HG02798 (cell line): ENCODE measurements at regions not wholly inside any gene's neighbourhood (a gene's known extent, or its start where the extent isn't known, plus 50 kb on each side); places are given as distances from the start of the nearest gene placed in this dataset.

ENCODE experiments used
- ATAC-seq: cut with Tn5 transposase; IDR thresholded peaks from one replicate; pipeline ENCODE4 v1.9.1; 2021; ENCODE audit warnings: mild to moderate bottlenecking; ENCODE audit not compliant: unreplicated experiment, poor library complexity

GRCh38 chr10:31647861-31648260 is 280.8 kb downstream of the ARHGAP12 start:
- no peak for ATAC-seq

- ATAC-seq, result no peak
Measured at GRCh38 chr10:31646519-31646918, 282.1 kb downstream of the ARHGAP12 start.

DNA sequence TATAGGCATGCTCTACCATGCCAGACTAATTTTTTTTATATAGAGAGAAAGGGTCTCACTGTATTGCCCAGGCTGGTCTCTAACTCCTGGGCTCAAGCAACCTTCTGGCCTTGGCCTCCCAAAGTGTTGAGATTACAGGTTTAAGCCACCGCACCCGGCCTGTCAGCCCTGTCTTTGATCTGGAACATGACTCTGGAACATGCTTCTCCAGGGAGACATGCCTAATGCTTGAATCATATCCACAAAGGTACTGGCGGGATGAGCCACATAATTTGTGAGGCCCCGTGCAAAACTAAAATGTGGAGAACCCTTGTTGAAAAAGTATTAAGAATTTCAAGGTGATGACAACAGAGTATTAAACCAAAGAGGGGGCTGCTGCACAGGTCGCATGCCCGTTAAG is 282.8 kb downstream of the ARHGAP12 start:
- ATAC-seq, result no peak

DNA sequence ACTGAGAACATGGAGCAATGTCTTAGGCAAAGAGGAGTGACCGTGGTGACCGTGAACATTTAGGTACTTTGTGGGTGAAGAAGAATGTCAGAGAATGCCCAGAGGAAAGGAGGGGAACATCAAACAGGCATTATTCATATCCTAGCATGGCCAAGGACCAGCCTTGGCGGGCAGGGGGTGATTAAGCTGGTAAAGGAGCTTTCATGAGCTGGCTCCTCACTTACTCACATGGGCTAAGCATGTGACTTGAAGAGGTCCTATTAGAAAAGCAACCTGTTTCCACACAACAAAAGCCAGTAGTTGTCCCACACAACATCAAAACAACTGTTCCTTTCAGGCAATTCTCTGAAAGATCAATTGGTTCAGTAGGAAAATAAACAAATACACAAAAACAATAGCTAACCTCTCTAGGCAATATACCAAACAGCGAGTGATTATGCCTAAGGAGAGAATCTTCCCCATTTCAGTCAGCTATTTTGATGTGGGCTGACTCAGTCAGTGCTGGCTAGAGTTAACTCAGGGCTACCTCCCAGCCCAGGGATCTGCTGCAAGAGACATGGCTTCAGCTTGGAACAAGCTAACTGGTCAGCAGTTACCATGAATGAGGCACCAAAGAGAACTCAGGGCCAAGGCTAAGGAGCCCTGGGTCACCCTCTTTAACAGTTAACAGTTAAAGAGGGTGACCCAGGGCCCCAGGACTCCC is 283.5 kb downstream of the ARHGAP12 start:
- ATAC-seq, result no peak

GRCh38 chr10:31642281-31642680 is 286.4 kb downstream of the ARHGAP12 start:
- ATAC-seq, result no peak

- no peak for ATAC-seq
Measured at GRCh38 chr10:31635415-31636065, 293.1 kb downstream of the ARHGAP12 start.

DNA sequence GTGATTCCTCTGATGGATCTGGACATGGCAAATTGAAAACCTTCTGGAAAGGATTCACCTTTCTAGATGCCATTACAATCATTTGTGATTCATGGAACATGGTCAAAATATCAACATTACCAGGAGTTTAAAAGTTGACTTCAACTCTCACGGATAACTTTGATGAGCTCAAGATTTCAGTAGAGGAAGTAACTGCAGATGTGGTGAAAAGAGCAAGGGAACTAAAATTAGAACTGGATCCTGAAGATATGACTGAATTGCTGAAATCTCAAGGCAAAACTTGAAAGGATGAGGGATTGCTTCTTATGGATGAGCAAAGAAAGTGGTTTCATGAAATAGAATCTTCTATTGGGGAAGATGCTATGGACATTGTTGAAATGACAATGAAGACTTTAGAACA is 293.6 kb downstream of the ARHGAP12 start:
- ATAC-seq, result no peak

DNA sequence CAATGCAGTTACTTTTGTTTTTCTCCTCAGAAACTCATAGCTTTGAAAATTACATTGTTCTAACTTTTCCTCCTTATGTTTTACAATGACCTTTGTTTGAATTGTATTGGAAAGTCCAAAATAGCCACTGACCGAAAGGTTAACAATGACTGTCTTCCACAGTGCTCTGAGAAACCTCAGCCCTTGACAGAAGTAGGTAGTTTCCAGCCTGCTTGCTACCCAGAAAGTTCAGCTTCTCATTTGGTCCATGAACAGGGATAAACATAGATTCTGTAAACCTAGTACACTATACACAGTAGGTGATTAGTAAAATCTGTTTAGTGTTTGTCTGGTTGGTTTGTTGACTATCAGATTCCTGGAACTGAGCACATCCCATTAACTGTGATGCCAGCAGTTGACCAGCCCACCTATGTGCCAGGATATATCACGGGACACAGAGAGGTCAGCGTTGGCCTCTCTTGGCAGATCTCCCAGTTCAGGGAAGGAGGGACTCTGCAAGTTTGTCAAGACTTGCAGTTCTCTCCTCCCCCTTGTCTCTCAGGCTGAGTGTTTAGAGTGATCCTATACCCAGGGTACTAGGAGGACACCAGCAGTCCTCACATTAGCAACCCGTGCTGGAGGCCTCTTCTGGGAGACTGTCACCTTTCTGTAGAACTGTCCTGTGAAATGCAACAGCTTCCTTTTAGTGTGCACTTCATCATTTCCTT is 297.6 kb downstream of the ARHGAP12 start:
- peak; percentile 49 for ATAC-seq

GRCh38 chr10:31625566-31625965 is 303.1 kb downstream of the ARHGAP12 start:
- no peak for ATAC-seq

GRCh38 chr10:31624611-31625010 is 304.0 kb downstream of the ARHGAP12 start:
- ATAC-seq, result no peak

- ATAC-seq, result no peak
Measured at GRCh38 chr10:31623947-31624346, 304.7 kb downstream of the ARHGAP12 start.

GRCh38 chr10:31623466-31623865 is 304.4 kb downstream of the ZEB1 start:
- ATAC-seq, result no peak

DNA sequence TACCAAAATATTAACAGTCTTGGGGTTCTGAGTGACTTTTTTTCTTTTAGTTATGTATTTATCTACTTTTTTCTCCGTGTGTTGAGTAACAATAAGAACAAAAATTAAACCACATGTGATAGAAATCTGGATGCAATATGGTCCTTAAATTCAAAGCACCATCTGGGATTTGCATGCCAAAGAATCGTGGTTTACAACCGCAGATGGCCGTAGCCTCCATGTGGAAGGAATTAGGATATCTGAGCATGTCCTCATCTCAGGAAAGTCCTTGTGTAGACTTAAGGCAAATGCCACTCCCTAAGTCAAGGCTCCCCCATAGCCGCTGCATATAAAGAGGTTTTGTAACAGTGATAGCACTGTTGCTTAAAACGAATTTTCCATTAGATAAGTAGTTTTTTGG is 304.0 kb downstream of the ZEB1 start:
- ATAC-seq, result no peak

DNA sequence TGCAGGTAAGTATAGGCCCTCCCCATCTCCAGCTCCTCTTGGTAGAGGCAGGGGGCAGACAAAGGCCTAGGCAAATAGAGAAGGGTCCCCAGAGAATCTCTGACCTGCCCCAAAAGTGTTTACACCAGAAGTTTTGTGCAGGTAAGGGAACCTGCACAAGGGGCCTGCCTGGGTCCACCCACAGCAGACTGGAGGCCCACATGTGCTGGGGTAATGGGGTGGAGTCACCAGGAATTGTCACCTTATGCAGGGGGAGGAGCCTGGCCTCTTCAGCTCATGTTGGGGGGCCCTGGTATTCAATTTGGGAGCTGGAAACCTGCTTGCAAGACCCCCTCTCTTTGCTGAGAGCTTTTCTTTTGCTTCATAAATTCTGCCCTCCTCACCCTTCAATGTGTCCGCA is 302.7 kb downstream of the ZEB1 start:
- no peak for ATAC-seq

DNA sequence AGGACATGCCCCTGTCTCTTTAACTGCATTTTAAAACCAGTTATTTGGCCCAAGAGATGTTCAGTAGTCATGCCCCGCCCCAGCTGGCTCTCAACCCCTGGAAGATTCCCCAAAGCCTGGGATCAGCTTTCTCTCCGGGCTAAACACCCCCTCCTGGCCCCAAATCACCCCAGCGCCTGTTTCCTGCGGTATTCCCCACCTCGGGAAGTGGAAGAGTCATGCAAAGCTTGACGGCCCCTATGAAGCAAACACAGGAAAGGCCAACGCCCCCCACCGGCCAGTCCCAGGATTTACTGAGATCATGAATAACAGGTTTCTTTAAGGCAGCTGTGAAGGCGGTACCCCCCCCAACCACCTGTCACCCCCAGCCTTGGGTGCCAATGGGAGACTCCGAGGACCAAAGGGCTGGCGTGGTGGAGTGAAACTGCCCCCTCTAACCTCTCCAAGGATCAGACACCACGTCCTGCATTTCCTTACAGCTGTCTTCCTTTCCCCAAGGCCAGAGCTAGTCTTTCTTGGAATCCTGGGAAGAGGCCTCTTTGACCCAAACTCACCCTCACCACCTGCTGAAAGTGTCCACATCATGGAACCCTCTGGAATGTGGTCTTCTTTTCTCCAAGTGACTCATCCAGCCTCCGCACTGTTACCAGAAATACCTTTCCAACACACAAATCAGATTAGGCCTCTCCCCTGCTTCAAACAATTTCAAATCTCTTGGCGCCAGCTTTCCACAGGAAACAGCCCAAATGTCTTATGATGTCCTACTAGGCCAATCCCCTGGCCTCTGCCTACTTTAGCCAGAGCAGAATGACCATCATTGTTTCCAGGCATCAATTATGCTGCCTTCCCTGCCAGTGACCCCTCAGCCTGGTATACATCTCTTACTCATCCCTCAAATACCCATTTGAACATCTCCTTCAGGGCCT is 301.5 kb downstream of the ZEB1 start:
- ATAC-seq, result no peak

DNA sequence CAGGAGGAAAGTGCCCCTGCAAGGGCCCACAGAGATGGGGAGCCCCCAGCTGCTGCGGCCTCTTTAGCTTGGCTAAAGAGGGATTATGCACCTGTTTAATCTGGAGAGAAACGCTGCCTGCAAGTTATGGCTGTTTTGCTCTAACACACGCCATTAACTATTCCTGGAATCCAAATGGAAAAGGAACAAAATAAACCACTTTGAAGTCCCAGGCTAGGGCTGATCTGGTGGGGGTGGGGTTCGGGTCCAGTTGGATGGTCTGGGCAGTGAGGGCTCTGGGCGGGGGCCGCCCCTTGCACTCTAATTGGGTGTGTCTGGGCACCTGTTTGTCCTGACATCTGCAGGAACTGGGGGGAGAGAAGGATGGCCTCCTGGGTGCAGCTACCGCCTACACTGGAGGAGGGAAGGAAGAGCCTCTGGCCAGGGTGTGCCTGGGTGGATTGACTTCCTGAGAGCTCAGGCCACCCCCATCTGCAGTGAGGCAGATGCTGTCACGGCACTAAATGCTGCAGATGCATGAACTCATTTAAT is 300.6 kb downstream of the ZEB1 start:
- ATAC-seq, result no peak

- no peak for ATAC-seq
Measured at GRCh38 chr10:31618541-31619291, 299.7 kb downstream of the ZEB1 start.

GRCh38 chr10:31617757-31618156 is 298.7 kb downstream of the ZEB1 start:
- no peak for ATAC-seq

GRCh38 chr10:31617133-31617532 is 298.1 kb downstream of the ZEB1 start:
- ATAC-seq, result no peak

DNA sequence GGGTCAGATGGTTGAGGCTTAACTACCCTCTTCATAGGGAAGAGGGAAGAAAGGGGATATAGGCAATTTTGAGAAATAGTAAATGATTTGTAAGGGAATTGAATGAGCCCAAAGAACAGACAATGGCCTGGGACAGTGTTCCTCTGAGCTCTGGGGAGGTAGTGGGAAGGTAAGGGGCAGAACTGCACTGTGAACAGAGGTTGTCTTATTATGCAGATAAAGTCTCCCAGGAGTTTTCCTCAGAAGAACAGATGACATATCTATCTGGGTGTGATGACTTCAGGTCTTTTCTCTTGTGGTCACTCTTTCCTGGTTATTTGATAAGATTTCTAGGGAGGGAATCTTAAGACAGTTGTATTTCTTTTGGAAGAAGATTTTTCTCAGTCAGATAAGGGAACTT is 296.1 kb downstream of the ZEB1 start:
- ATAC-seq, result no peak
